ENCODE measurements at regions not wholly inside any gene's neighbourhood (a gene's known extent, or its start where the extent isn't known, plus 50 kb on each side); places are given as distances from the start of the nearest gene placed in this dataset.

- no peak for TF ChIP-seq POLR2A (IDR thresholded peaks at IDR 0.05; ENCODE audit: low read depth, low read length)
- no peak for TF ChIP-seq CTCF (conservative IDR thresholded peaks at IDR 0.05; ENCODE audit: low read depth, low read length)
- no peak for TF ChIP-seq USF2 (IDR thresholded peaks at IDR 0.05; ENCODE audit: low read depth, low read length)
- no peak for TF ChIP-seq MAFK (IDR thresholded peaks at IDR 0.05; ENCODE audit: low read depth, low read length)
- TF ChIP-seq BHLHE40 (IDR thresholded peaks at IDR 0.05; ENCODE audit: low read depth, low read length), result no peak
- TF ChIP-seq, protein P1, sequence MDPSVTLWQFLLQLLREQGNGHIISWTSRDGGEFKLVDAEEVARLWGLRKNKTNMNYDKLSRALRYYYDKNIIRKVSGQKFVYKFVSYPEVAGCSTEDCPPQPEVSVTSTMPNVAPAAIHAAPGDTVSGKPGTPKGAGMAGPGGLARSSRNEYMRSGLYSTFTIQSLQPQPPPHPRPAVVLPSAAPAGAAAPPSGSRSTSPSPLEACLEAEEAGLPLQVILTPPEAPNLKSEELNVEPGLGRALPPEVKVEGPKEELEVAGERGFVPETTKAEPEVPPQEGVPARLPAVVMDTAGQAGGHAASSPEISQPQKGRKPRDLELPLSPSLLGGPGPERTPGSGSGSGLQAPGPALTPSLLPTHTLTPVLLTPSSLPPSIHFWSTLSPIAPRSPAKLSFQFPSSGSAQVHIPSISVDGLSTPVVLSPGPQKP (IDR thresholded peaks at IDR 0.05; ENCODE audit: borderline replicate concordance, low read depth, low read length), result no peak
- no peak for TF ChIP-seq RAD21 (IDR thresholded peaks at IDR 0.05; ENCODE audit: low read length)
- TF ChIP-seq SMC3 (IDR thresholded peaks at IDR 0.05; ENCODE audit: low read depth, low read length), result no peak
- no peak for TF ChIP-seq MAZ (IDR thresholded peaks at IDR 0.05; ENCODE audit: borderline replicate concordance, low read depth, low read length)
- TF ChIP-seq RCOR1 (IDR thresholded peaks at IDR 0.05; ENCODE audit: insufficient replicate concordance, low read length), result no peak
- TF ChIP-seq CEBPB (IDR thresholded peaks at IDR 0.05; ENCODE audit: low read depth, low read length), result no peak
These were observed 1666.7 kb downstream of the EFNB2 start for GRCh38 chr13:104868806-104869205.

Measured in IMR-90 (cell line).